ENCODE measurements at regions not wholly inside any gene's neighbourhood (a gene's known extent, or its start where the extent isn't known, plus 50 kb on each side); places are given as distances from the start of the nearest gene placed in this dataset.

DNA sequence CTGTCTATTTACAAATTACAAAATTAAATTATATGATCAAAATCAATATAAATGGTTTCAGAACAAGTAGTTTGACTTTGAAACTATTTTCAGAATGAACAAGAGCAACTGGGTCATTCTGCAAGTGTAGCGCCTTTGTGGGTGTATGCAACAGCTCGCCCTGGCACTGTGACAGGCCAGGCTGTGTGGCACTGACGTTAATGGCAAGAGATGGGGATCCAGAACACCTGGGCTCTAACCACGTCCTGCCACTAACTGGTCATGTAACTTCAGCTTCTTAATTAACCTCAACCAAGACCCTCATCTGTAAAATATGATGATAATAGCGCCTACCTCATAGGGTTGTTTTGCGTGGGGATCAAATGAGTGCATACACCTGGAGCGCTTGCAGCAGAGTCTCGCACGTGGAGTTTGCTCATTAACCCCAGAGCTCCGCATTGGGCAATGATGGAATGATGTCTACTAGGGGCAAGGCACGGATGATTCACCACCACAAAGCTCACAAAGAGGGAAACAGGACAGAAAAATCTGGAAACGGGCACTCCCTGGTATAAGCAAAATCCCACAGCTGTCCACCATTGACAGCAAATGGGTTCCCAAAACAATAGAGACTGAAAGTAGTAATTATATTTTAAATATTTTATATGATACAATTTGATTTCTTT is 639.4 kb downstream of the SEMA5A start:
- peak overlapping the region; percentile 60; the same call in 2 of the 3 replicates for H3K4me2 ChIP-seq
- peak in 1 of 2 experiments; percentile 4 for DNase-seq (ENCODE audit: low read depth in 1 of 2, low spot score in 1 of 2)
- POLR2A ChIA-PET = no interaction called here

GRCh38 chr5:8907168-8907868 is 638.6 kb downstream of the SEMA5A start:
- no peaks in the 10 kb centered on the region for H3K9me3 ChIP-seq
- WGBS (ENCODE audit: missing lambda C conversion rate) = 3% methylated on average over 8 of the region's 8 CpGs
- no peaks in the 10 kb centered on the region for H3K4me1 ChIP-seq
- ChIA-PET CTCF (interaction anchor here (0.5 to 1.4 kb wide), 7 partner anchors 11 to 800 kb away, joined by 3 to 4 read pairs (median 3); no protein-coding TSS in a partner anchor), POLR2A (interaction anchor here (0.6 kb wide), 1 partner anchor 1021 kb away, joined by 3 read pairs; no protein-coding TSS in a partner anchor)
- DNase-seq (ENCODE audit: low read depth in 1 of 2, low spot score in 1 of 2) (no peak), FAIRE-seq (no peak), ATAC-seq (no peak)
- TF ChIP-seq JUNB (IDR thresholded peaks at IDR 0.05) = peak; percentile 26; the same call in 1 of the 2 replicates
- TF ChIP-seq RAD21 (conservative IDR thresholded peaks at IDR 0.05 in 1 of 2, IDR thresholded peaks at IDR 0.05 in 1 of 2) = no peak
- peak overlapping the region in 1 of 2 experiments; percentile 50; a peak in 1 of 6 replicates for H3K27ac ChIP-seq
- peak overlapping the region; percentile 60 for H3K4me2 ChIP-seq
- H3K4me3 ChIP-seq = peak overlapping the region; percentile 19; the same call in 1 of the 3 replicates

More for the DNA sequence above, 639.4 kb downstream of the SEMA5A start:
- ATAC-seq (peak in 1 of 2 experiments; percentile 39; a peak in 1 of 6 replicates), FAIRE-seq (no peak)
- TF ChIP-seq NPAS2 (CRISPR knock-in tag; IDR thresholded peaks at IDR 0.05; ENCODE audit: borderline replicate concordance) (no peak), HMGXB4 (CRISPR knock-in tag; IDR thresholded peaks at IDR 0.05; ENCODE audit: borderline replicate concordance) (no peak), POLR2AphosphoS2 (conservative IDR thresholded peaks at IDR 0.05; ENCODE audit: low read length) (no peak), PHF8 (IDR thresholded peaks at IDR 0.05; ENCODE audit: borderline replicate concordance, low read depth) (no peak)
- TF ChIP-seq, protein P1, sequence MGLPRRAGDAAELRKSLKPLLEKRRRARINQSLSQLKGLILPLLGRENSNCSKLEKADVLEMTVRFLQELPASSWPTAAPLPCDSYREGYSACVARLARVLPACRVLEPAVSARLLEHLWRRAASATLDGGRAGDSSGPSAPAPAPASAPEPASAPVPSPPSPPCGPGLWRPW (IDR thresholded peaks at IDR 0.05) = no peak
- Histone ChIP-seq H3K27ac (no peak overlapping the region), H3K4me1 (no peaks in the 10 kb centered on the region), H3K9me3 (no peaks in the 10 kb centered on the region), H3K4me3 (no peak overlapping the region)
- 9% methylated on average over 12 of the region's 12 CpGs for WGBS (ENCODE audit: missing lambda C conversion rate)
- CTCF ChIA-PET = interaction anchor here (0.6 kb wide), 1 partner anchor 267 kb away, joined by 3 read pairs; no protein-coding TSS in a partner anchor

GRCh38 chr5:8908055-8908683 is 637.7 kb downstream of the SEMA5A start:
- DNase-seq (ENCODE audit: low read depth in 1 of 2, low spot score in 1 of 2) = peak; percentile 15 to 34
- TF ChIP-seq EP300 (IDR thresholded peaks at IDR 0.05) (no peak), CTCF (IDR thresholded peaks at IDR 0.05) (peak; percentile 44)
- 0 out of 6 replicates have a peak overlapping the region, but pooled peaks of 1 of the 2 experiments have one; percentile 50 for H3K27ac ChIP-seq
- ATAC-seq = peak; percentile 66 to 81; a peak in 5 of 6 replicates
- no peaks in the 10 kb centered on the region for H3K4me1 ChIP-seq
- POLR2A ChIA-PET = interaction anchor here (0.6 kb wide), 1 partner anchor 1022 kb away, joined by 3 read pairs; no protein-coding TSS in a partner anchor
- H3K9me3 ChIP-seq = no peaks in the 10 kb centered on the region
- FAIRE-seq = no peak
- 26% methylated on average over 7 of the region's 7 CpGs for WGBS (ENCODE audit: missing lambda C conversion rate)
- peak overlapping the region; percentile 19; the same call in 1 of the 3 replicates for H3K4me3 ChIP-seq
- CTCF ChIA-PET = interaction anchor here (0.5 to 1.4 kb wide), 6 partner anchors 12 to 801 kb away, joined by 3 to 4 read pairs (median 3); no protein-coding TSS in a partner anchor
- H3K4me2 ChIP-seq = peak overlapping the region; percentile 60

DNA sequence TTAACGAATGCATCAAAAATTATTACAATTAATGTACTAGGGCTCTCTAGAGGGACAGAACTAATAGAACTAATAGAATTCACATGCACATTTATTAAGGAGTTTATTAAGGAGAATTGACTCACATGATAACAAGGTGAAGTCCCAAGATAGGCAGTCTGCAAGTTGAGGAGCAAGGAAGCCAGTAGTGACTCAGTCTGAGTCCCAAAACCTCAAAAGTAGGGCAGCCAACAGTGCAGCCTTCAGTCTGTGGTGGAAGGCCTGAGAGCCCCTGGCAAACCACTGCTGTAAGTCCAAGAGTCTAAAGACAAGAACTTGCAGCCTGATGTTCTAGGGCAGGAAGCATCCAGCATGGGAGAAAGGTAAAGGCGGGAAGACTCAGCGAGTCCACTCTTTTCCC is 633.8 kb downstream of the SEMA5A start:
- Histone ChIP-seq H3K4me3 (no peak overlapping the region), H3K9me3 (no peaks in the 10 kb centered on the region), H3K4me1 (no peaks in the 10 kb centered on the region), H3K27ac (no peak overlapping the region), H3K4me2 (no peak overlapping the region)
- ATAC-seq (no peak), FAIRE-seq (no peak), DNase-seq (ENCODE audit: low read depth in 1 of 2, low spot score in 1 of 2) (no peak)
- ChIA-PET CTCF (no interaction called here), POLR2A (no interaction called here)
- 6% methylated on average over 3 of the region's 3 CpGs for WGBS (ENCODE audit: missing lambda C conversion rate)
- TF ChIP-seq CEBPB (IDR thresholded peaks at IDR 0.05) (no peak), EHF (CRISPR knock-in tag; IDR thresholded peaks at IDR 0.05) (no peak), JUN (IDR thresholded peaks at IDR 0.05) (no peak), JUNB (IDR thresholded peaks at IDR 0.05) (no peak), CHD4 (IDR thresholded peaks at IDR 0.05; ENCODE audit: borderline replicate concordance) (no peak), RCOR1 (IDR thresholded peaks at IDR 0.05; ENCODE audit: low read depth, low read length) (no peak), MAFK (IDR thresholded peaks at IDR 0.05; ENCODE audit: partially characterized antibody) (no peak), ATOH8 (CRISPR knock-in tag; IDR thresholded peaks at IDR 0.05; ENCODE audit: low read depth) (no peak), PBX3 (IDR thresholded peaks at IDR 0.05) (no peak), HOXA7 (CRISPR knock-in tag; IDR thresholded peaks at IDR 0.05) (no peak), ZNF302 (CRISPR knock-in tag; IDR thresholded peaks at IDR 0.05) (no peak)
